ENCODE measurements at regions not wholly inside any gene's neighbourhood (a gene's known extent, or its start where the extent isn't known, plus 50 kb on each side); places are given as distances from the start of the nearest gene placed in this dataset.

GRCh38 chr6:134707342-134708031 lies 242.4 kb downstream of the ALDH8A1 start:
- no peak for DNase-seq

GRCh38 chr6:134706806-134707205 lies 243.1 kb downstream of the ALDH8A1 start:
- DNase-seq = no peak

- DNase-seq = no peak
Measured at GRCh38 chr6:134706153-134706552, 243.7 kb downstream of the ALDH8A1 start.

GRCh38 chr6:134703206-134703605 lies 246.7 kb downstream of the ALDH8A1 start:
- DNase-seq = no peak

- no peak for DNase-seq
Measured at GRCh38 chr6:134702279-134702678, 247.6 kb downstream of the ALDH8A1 start.

- DNase-seq = no peak
Measured at GRCh38 chr6:134701301-134701700, 248.6 kb downstream of the ALDH8A1 start.

GRCh38 chr6:134698228-134698627 lies 251.7 kb downstream of the ALDH8A1 start:
- DNase-seq = no peak

GRCh38 chr6:134692008-134692407 lies 257.9 kb downstream of the ALDH8A1 start:
- DNase-seq = no peak

- DNase-seq = no peak
Measured at GRCh38 chr6:134691180-134691579, 258.7 kb downstream of the ALDH8A1 start.

GRCh38 chr6:134690048-134690447 lies 259.9 kb downstream of the ALDH8A1 start:
- no peak for DNase-seq

- no peak for DNase-seq
Measured at GRCh38 chr6:134689641-134690040, 260.3 kb downstream of the ALDH8A1 start.

- DNase-seq = no peak
Measured at GRCh38 chr6:134689177-134689576, 260.7 kb downstream of the ALDH8A1 start.

- DNase-seq = no peak
Measured at GRCh38 chr6:134686071-134686470, 263.8 kb downstream of the ALDH8A1 start.

GRCh38 chr6:134684423-134684795 lies 265.5 kb downstream of the ALDH8A1 start:
- DNase-seq = no peak

GRCh38 chr6:134683783-134684422 lies 266.0 kb downstream of the ALDH8A1 start:
- no peak for DNase-seq

GRCh38 chr6:134680433-134680832 lies 269.5 kb downstream of the ALDH8A1 start:
- no peak for DNase-seq

- no peak for DNase-seq
Measured at GRCh38 chr6:134680021-134680420, 269.9 kb downstream of the ALDH8A1 start.

- DNase-seq = no peak
Measured at GRCh38 chr6:134678436-134678889, 271.4 kb downstream of the ALDH8A1 start.

- DNase-seq = no peak
Measured at GRCh38 chr6:134676307-134677281, 273.3 kb downstream of the ALDH8A1 start.

- no peak for DNase-seq
Measured at GRCh38 chr6:134675110-134676054, 274.5 kb downstream of the ALDH8A1 start.

GRCh38 chr6:134674562-134674961 lies 275.3 kb downstream of the ALDH8A1 start:
- DNase-seq = no peak

GRCh38 chr6:134669485-134669884 lies 280.4 kb downstream of the ALDH8A1 start:
- no peak for DNase-seq
